ENCODE measurements at regions not wholly inside any gene's neighbourhood (a gene's known extent, or its start where the extent isn't known, plus 50 kb on each side); places are given as distances from the start of the nearest gene placed in this dataset.

DNA sequence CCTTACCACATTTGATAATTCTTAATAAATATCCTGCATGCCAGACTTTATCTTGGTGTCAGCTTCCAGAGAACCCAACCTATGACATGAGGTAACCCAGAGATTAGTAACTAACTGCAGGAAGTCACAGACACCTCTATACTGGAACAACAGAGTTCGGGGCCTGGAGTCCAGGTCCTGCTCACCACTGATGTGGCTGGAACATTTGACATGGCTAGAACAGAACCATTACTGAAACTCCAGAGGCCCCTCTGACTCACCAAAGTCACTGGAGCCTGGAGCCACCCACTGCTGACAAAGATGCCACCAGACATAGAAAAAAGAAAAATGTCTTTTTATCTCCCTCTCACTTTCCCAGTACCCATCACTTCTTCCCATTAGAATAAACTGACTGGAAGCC, 403.7 kb downstream of the MID1IP1 start:
- TF ChIP-seq, protein P1, sequence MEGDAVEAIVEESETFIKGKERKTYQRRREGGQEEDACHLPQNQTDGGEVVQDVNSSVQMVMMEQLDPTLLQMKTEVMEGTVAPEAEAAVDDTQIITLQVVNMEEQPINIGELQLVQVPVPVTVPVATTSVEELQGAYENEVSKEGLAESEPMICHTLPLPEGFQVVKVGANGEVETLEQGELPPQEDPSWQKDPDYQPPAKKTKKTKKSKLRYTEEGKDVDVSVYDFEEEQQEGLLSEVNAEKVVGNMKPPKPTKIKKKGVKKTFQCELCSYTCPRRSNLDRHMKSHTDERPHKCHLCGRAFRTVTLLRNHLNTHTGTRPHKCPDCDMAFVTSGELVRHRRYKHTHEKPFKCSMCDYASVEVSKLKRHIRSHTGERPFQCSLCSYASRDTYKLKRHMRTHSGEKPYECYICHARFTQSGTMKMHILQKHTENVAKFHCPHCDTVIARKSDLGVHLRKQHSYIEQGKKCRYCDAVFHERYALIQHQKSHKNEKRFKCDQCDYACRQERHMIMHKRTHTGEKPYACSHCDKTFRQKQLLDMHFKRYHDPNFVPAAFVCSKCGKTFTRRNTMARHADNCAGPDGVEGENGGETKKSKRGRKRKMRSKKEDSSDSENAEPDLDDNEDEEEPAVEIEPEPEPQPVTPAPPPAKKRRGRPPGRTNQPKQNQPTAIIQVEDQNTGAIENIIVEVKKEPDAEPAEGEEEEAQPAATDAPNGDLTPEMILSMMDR (IDR thresholded peaks at IDR 0.05; ENCODE audit: insufficient read depth, low read length, poor library complexity, severe bottlenecking): no peak
- no peak for TF ChIP-seq EZH2phosphoT487 (conservative IDR thresholded peaks at IDR 0.05; ENCODE audit: low read length)
